ENCODE measurements at regions not wholly inside any gene's neighbourhood (a gene's known extent, or its start where the extent isn't known, plus 50 kb on each side); places are given as distances from the start of the nearest gene placed in this dataset.

GRCh38 chr6:37105148-37106050 is 64.6 kb upstream of the PIM1 start:
- DNase-seq (ENCODE audit: low read depth, low spot score): no peak

- DNase-seq (ENCODE audit: low read depth, low spot score): no peak
Observed at GRCh38 chr6:37106051-37106363, 63.9 kb upstream of the PIM1 start.

GRCh38 chr6:37106554-37106953 is 63.4 kb upstream of the PIM1 start:
- DNase-seq (ENCODE audit: low read depth, low spot score): no peak

GRCh38 chr6:37106982-37107491 is 62.9 kb upstream of the PIM1 start:
- no peak for DNase-seq (ENCODE audit: low read depth, low spot score)

GRCh38 chr6:37109714-37110499 is 60.0 kb upstream of the PIM1 start:
- DNase-seq (ENCODE audit: low read depth, low spot score): no peak

GRCh38 chr6:37110500-37111461 is 59.2 kb upstream of the PIM1 start:
- no peak for DNase-seq (ENCODE audit: low read depth, low spot score)

- DNase-seq (ENCODE audit: low read depth, low spot score): no peak
Observed at GRCh38 chr6:37113976-37114375, 56.0 kb upstream of the PIM1 start.

GRCh38 chr6:37114612-37115011 is 55.3 kb upstream of the PIM1 start:
- DNase-seq (ENCODE audit: low read depth, low spot score): no peak

- DNase-seq (ENCODE audit: low read depth, low spot score): no peak
Observed at GRCh38 chr6:37115236-37115895, 54.6 kb upstream of the PIM1 start.

GRCh38 chr6:37116326-37116725 is 53.6 kb upstream of the PIM1 start:
- DNase-seq (ENCODE audit: low read depth, low spot score): no peak

- DNase-seq (ENCODE audit: low read depth, low spot score): no peak
Observed at GRCh38 chr6:37119387-37119886, 50.5 kb upstream of the PIM1 start.

All from smooth muscle cell of the brain vasculature (primary cell).